ENCODE measurements at regions not wholly inside any gene's neighbourhood (a gene's known extent, or its start where the extent isn't known, plus 50 kb on each side); places are given as distances from the start of the nearest gene placed in this dataset.

DNA sequence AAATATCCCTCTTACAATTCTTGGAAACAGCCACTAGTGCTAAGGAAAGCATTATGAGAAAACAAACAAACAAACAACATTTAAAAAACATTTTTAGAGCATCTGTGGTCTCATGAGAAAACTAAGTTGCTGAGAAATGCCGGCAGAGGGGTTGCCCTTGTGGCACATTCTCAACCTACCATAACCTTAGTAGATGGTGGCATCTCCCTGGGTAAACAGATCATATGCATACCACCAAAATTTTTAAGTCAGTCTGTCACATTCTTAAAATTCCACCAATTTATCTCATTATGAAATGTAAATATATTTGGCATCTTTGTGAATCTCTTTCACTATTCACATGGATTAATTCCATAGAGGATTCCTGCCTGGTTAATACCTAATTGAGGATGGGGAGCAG, 575.7 kb upstream of the MARCKS start:
- H3K27ac ChIP-seq: no peak overlapping the region
- TF ChIP-seq, protein P1, sequence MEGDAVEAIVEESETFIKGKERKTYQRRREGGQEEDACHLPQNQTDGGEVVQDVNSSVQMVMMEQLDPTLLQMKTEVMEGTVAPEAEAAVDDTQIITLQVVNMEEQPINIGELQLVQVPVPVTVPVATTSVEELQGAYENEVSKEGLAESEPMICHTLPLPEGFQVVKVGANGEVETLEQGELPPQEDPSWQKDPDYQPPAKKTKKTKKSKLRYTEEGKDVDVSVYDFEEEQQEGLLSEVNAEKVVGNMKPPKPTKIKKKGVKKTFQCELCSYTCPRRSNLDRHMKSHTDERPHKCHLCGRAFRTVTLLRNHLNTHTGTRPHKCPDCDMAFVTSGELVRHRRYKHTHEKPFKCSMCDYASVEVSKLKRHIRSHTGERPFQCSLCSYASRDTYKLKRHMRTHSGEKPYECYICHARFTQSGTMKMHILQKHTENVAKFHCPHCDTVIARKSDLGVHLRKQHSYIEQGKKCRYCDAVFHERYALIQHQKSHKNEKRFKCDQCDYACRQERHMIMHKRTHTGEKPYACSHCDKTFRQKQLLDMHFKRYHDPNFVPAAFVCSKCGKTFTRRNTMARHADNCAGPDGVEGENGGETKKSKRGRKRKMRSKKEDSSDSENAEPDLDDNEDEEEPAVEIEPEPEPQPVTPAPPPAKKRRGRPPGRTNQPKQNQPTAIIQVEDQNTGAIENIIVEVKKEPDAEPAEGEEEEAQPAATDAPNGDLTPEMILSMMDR (conservative IDR thresholded peaks at IDR 0.05): no peak

DNA sequence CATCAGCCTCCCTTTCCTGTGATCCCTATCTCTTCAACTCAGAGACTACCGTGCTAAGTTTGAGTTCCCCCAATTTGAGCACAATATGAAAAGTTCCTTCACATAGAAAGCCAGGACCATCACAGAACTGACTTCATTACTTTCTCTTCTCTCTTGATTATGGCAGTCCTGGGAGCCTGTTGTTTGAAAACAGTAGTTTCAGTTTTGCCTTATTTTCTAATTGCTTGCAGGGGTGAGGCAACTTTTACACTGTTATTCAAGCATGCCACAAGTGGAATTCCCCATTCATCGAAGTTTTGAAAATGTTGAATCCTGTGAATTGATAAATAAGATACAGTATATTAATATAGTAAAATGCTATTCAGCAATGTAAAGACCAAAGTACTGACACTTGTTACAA, 569.7 kb upstream of the MARCKS start:
- TF ChIP-seq, protein P1 (conservative IDR thresholded peaks at IDR 0.05): no peak
- no peak overlapping the region for H3K27ac ChIP-seq

DNA sequence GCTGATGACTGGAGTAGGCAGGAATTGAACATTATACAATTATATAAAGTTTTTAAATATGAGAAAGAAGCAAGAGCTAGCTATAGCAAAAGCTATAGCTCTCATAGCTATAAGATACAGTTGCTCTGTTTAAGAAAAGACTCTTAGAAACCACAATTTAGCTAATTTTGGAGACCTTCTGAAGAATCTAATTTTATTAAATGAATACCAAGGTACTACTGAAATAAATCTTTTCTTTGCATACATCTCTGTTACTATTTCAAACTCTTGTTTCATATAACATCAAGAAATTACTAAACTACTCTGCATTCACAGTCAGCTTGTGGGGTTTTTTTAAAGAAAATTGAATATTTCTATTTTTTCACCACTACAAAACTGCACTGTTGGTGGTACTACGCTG, 568.7 kb upstream of the MARCKS start:
- TF ChIP-seq, protein P1 (conservative IDR thresholded peaks at IDR 0.05): no peak
- no peak overlapping the region for H3K27ac ChIP-seq

DNA sequence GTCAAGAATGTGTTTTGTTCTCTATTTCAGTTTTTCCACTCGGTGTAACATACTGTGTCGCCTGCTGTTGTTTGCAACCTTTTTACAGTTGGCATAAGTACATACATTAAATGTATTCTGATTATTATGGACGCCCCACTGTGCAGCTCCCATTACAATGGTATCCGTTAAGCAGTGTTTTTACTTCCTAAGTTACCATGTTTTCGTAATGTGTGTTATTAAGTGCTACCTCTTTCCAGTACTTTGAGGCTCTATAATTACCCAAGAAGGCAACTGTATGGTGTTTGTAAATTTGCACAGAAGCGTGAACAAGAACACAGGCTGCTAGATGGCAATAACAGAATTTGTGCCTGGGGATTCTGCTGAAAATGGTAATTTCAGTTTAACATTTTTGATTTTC, 568.0 kb upstream of the MARCKS start:
- H3K27ac ChIP-seq: no peak overlapping the region
- TF ChIP-seq, protein P1 (conservative IDR thresholded peaks at IDR 0.05): no peak

DNA sequence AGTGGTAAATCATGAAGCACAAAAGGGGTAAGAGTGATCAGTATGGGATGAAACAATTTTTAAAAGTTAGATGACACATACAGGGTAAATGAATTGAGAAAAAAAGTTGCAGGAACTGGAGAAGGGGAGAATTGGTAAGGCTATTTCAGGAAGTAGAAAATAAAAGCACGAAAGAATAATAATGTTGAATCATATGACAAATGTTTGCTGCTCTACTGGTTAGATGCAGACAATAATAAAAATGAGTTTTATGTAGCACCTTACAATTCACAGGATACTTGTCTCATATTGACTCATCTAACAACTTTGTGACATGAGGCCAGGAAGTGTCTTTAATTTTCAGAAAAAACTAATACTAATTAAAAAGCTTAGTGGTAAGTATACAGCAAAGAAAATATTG, 566.5 kb upstream of the MARCKS start:
- no peak overlapping the region for H3K27ac ChIP-seq
- TF ChIP-seq, protein P1 (conservative IDR thresholded peaks at IDR 0.05): no peak

DNA sequence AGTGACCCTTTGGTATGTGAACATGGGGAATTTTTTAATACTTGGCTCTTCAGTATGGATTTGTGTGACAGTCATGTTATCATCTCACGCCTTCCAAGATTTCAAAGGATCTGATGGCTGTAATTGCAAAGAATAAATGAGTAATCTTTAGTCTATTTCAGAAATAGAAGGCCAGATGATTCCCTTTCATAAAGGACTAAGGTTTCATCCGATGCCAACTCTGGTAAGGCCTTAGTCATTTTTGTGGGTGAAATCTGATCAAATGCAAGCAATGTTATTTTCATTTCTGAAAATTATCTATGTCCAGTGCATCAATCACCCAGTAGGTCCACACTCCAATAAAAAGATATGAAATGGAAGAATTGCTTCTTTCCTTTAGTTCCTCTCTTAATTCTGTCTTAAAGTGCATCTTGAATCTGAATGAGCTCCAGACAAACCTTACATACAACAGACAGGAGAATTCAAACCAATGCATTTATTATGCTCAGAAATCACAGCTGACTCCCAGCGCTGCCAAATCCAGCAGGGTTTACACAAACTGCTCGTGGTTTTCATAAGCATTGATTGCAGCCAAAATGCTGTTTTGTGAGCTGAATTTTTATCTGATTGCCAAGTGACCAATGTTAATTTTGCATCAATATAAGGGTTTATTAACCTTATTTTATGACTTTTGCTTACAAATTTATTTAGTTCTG, 565.2 kb upstream of the MARCKS start:
- TF ChIP-seq, protein P1 (conservative IDR thresholded peaks at IDR 0.05): no peak
- no peak overlapping the region for H3K27ac ChIP-seq

DNA sequence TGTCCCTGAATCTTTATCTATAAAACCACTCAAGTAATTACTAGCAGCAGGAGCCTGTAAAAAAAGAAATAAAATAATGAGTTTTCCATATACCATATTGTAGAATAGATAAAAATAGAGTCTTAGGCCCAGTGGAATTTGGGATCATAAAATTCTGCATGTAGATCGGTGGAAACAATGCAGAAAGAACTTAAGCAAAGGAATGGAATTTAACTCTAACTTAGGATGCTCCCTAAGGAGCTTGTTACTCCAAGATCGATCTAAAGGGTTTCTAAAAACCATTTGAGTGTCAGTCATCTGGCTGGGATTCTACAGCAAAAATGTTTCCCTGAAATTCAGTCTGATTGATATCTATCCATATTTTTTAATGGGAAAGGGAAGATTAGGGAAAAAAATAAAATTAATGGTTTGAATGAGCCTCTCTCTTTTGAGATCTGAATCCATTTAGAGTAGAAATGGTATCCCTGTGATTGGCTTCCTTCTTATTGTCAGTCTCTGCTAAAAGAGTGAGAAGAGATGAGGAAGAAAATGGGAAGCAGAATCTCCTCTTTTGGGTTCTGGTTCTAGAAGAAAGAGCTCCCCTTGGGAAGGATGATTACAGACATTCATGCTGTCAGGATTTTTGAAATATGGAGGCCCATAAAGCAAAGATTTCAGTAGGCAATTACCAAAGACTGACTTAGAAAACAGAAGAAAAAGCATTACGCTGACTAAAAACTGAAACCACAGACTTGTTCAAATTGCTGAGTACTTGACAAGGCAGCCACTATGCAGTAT, 564.3 kb upstream of the MARCKS start:
- TF ChIP-seq, protein P1 (conservative IDR thresholded peaks at IDR 0.05): no peak
- no peak overlapping the region for H3K27ac ChIP-seq
